A673 (cell line): ENCODE measurements at regions not wholly inside any gene's neighbourhood (a gene's known extent, or its start where the extent isn't known, plus 50 kb on each side); places are given as distances from the start of the nearest gene placed in this dataset.

ENCODE experiments used
- BruUV-seq: library from RNA; stranded (reverse); fragments of 400-500 nt; replicated peaks from 2 replicates; lab custom pipeline; 2021; lab: Mats Ljungman, UMichigan
- CTCF ChIA-PET: fragments of 300-600 bp; sonication (Branson Sonifier 250); formaldehyde crosslinking; loops from one replicate; lab custom pipeline; 2022; ENCODE audit warnings: antibody characterized with exemption; lab: Charles Lee
- POLR2A ChIA-PET: fragments of 300-600 bp; sonication (Branson Sonifier 250); formaldehyde crosslinking; loops from one replicate; lab custom pipeline; 2022; ENCODE audit warnings: antibody characterized with exemption; ENCODE audit not compliant: low non-redundant PET; lab: Charles Lee
- DNase-seq: peaks from one replicate; pipeline ENCODE4 v3.0.0-alpha.2; 2015; ENCODE audit warnings: low spot score
- H3K27ac ChIP-seq: fragments of 200-600 bp; sonication (generic); 2 replicates; pipeline ENCODE4 v1.5.1; 2016; ENCODE audit warnings: mixed run types, low read depth, mild to moderate bottlenecking, mixed read lengths, antibody characterized with exemption, low read length; ENCODE audit not compliant: poor library complexity, severe bottlenecking
- H3K27me3 ChIP-seq: fragments of 200-600 bp; sonication (generic); replicated peaks from 2 replicates; pipeline ENCODE4 v1.6.1; 2017; ENCODE audit warnings: mixed run types, low read depth, mild to moderate bottlenecking, mixed read lengths, antibody characterized with exemption, low read length; ENCODE audit not compliant: insufficient read depth, poor library complexity
- H3K36me3 ChIP-seq: fragments of 200-600 bp; sonication (generic); 2 replicates; pipeline ENCODE4 v1.6.1; 2016; ENCODE audit warnings: mixed run types, mild to moderate bottlenecking, mixed read lengths, antibody characterized with exemption, low read length; ENCODE audit not compliant: insufficient read depth, poor library complexity, severe bottlenecking
- H3K4me1 ChIP-seq: fragments of 200-600 bp; sonication (generic); 2 replicates; pipeline ENCODE4 v1.6.1; 2017; ENCODE audit warnings: mixed run types, mild to moderate bottlenecking, mixed read lengths, antibody characterized with exemption, low read length; ENCODE audit not compliant: insufficient read depth, poor library complexity, severe bottlenecking
- H3K4me3 ChIP-seq: fragments of 200-600 bp; sonication (generic); 2 replicates; pipeline ENCODE4 v1.5.1; 2016; ENCODE audit warnings: low read depth, mixed run types, mild to moderate bottlenecking, mixed read lengths, low read length; ENCODE audit not compliant: poor library complexity, severe bottlenecking
- H3K9me3 ChIP-seq: fragments of 200-600 bp; sonication (generic); 2 replicates; pipeline ENCODE4 v1.6.1; 2016; ENCODE audit warnings: mixed run types, low read depth, mild to moderate bottlenecking, mixed read lengths, antibody characterized with exemption, low read length; ENCODE audit not compliant: poor library complexity, severe bottlenecking
- CTCF ChIP-seq: fragments of 300-800, 200-600 bp; sonication (generic); conservative IDR thresholded peaks from 2 replicates; pipeline ENCODE4 v1.5.1; 2017; ENCODE audit warnings: low read depth, mild to moderate bottlenecking, antibody characterized with exemption, low read length, moderate library complexity, mixed read lengths
- EZH2 ChIP-seq: fragments of 200-600 bp; sonication (generic); IDR thresholded peaks from 2 replicates; pipeline ENCODE4 v1.6.1; 2017; ENCODE audit warnings: borderline replicate concordance, low read depth, mild to moderate bottlenecking, mixed read lengths, antibody characterized with exemption, low read length; ENCODE audit not compliant: poor library complexity, severe bottlenecking
- intact Hi-C: fragments of 100-400 bp; cut with micrococcal nuclease; formaldehyde crosslinking; loops from one replicate; pipeline ENCODE4 v1.10.0; 2022; ENCODE audit not compliant: unreplicated experiment

DNA sequence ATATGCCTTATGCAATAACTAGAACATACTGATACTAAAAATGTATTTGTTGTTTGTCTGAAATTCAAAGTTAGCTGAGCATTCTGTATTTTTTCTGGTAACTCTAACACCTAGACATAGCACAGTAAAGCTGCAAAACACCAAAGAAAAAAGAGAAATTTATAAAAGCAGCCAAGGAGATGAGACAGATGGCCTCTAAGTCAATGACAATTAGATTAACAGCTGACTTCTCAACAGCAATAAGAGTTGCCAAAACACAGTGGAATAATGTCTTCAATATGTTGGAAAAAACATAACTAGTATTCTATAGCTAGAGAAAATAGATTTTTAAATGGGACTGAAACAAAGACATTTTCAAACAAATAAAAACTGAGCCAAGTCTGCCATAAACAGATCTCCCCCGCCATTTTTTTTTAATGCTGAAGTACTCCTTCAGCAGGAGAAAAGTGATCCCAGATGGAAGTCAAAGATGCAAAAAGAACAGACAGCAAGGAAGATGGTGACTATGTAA, 81.3 kb downstream of the SYF2 start:
- ChIA-PET CTCF (no interaction called here), POLR2A (no interaction called here)
- H3K36me3 ChIP-seq = no peaks in the 10 kb centered on the region
- no peak for TF ChIP-seq CTCF
- TF ChIP-seq EZH2 = no peak
- no peaks in the 10 kb centered on the region for H3K4me1 ChIP-seq
- intact Hi-C loops = no loop called here
- H3K9me3 ChIP-seq = no peaks in the 10 kb centered on the region
- DNase-seq = no peak
- H3K27me3 ChIP-seq = peaks cover 5% of the 10 kb centered on the region
- no peak overlapping the region for H3K27ac ChIP-seq
- no TSS peak for BruUV-seq
- H3K4me3 ChIP-seq = no peak overlapping the region

GRCh38 chr1:25148673-25149300, 83.5 kb downstream of the SYF2 start:
- POLR2A ChIA-PET = no interaction called here
- peak; percentile 43 for DNase-seq
- Histone ChIP-seq H3K27me3 (peaks cover 2% of the 10 kb centered on the region), H3K27ac (no peak overlapping the region), H3K4me3 (no peak overlapping the region), H3K9me3 (no peaks in the 10 kb centered on the region), H3K4me1 (no peaks in the 10 kb centered on the region), H3K36me3 (no peaks in the 10 kb centered on the region)
- TF ChIP-seq EZH2 (no peak), CTCF (peak; percentile 69)
- no TSS peak for BruUV-seq
- CTCF ChIA-PET = no interaction called here
- intact Hi-C loops = no loop called here

GRCh38 chr1:25146451-25146855, 85.8 kb downstream of the SYF2 start:
- H3K36me3 ChIP-seq = no peaks in the 10 kb centered on the region
- CTCF ChIA-PET = no interaction called here
- POLR2A ChIA-PET = no interaction called here
- H3K9me3 ChIP-seq = no peaks in the 10 kb centered on the region
- no peak overlapping the region for H3K27ac ChIP-seq
- BruUV-seq = no TSS peak
- H3K27me3 ChIP-seq = no peaks in the 10 kb centered on the region
- no peak for DNase-seq
- no peak overlapping the region for H3K4me3 ChIP-seq
- H3K4me1 ChIP-seq = no peaks in the 10 kb centered on the region
- intact Hi-C loops = no loop called here
- TF ChIP-seq CTCF = no peak
